Gastrocnemius medialis (tissue), 4 donors: ENCODE measurements at regions not wholly inside any gene's neighbourhood (a gene's known extent, or its start where the extent isn't known, plus 50 kb on each side); places are given as distances from the start of the nearest gene placed in this dataset.

Source experiments
- ATAC-seq, 2 donors: fragments of 150-250 bp; one replicate each; pipeline ENCODE4 v1.9.1; 2016
- DNase-seq, 2 donors: peaks; one replicate each; pipeline ENCODE4 v3.0.0-alpha.2; 2019
- H3K27ac ChIP-seq, 4 donors: fragments of 200-600 bp; sonication (generic); 1 replicate in 1 of 4; 2 replicates in 3 of 4; pipeline ENCODE4 v1.5.1; 2016 to 2018; ENCODE audit warnings: mild to moderate bottlenecking in 2 of 4, moderate library complexity in 1 of 4
- H3K27me3 ChIP-seq, 3 donors: fragments of 200-600 bp; sonication (generic) in 2 of 3; 1 replicate in 1 of 3; 2 replicates in 2 of 3; pipeline versions ENCODE4 v1.5.1 to v1.6.0; 2016 to 2019; ENCODE audit warnings: mild to moderate bottlenecking in 1 of 3, moderate library complexity in 1 of 3
- H3K36me3 ChIP-seq, 2 donors: fragments of 200-600 bp; sonication (generic) in 1 of 2; one replicate each; pipeline ENCODE4 v1.5.1; 2017 to 2018
- H3K4me1 ChIP-seq, 2 donors: fragments of 200-600 bp; sonication (generic) in 1 of 2; one replicate each; pipeline ENCODE4 v1.5.1; 2016 to 2017; ENCODE audit warnings: mild to moderate bottlenecking in 2 of 2
- H3K4me3 ChIP-seq, 4 donors: fragments of 200-600 bp; sonication (generic) in 3 of 4; 1 replicate in 1 of 4; 2 replicates in 3 of 4; pipeline ENCODE4 v1.5.1; 2016 to 2019; ENCODE audit warnings: mild to moderate bottlenecking in 2 of 4
- H3K9me3 ChIP-seq, 3 donors: fragments of 200-600 bp; sonication (generic) in 2 of 3; 1 replicate in 1 of 3; 2 replicates in 2 of 3; pipeline ENCODE4 v1.5.1; 2016 to 2019
- POLR2A ChIP-seq, 2 donors: fragments of 450-650 bp; IDR thresholded peaks; one replicate each; pipeline ENCODE4 v1.6.1; 2017; ENCODE audit warnings: antibody characterized with exemption in 2 of 2, mild to moderate bottlenecking in 2 of 2, moderate library complexity in 2 of 2
- in situ Hi-C, 4 donors: fragments of 200-750 bp; cut with MboI; loops; one replicate each; pipeline versions ENCODE4 v1.15.0 to v1.8.0; 2017; ENCODE audit warnings: low sequenced_read_pairs in 4 of 4
- intact Hi-C: fragments of 100-400 bp; cut with DNase I; formaldehyde crosslinking; loops from one replicate; pipeline ENCODE4 v1.15.1; 2023; ENCODE audit warnings: low total_unique reads
- TF ChIP-seq, protein P1 (sequence below), 5 experiments: fragments of 450-650 bp in 3 of 5; fragments of 200-600 bp in 2 of 5; sonication (generic) in 2 of 5; IDR thresholded peaks in 4 of 5; conservative IDR thresholded peaks in 1 of 5; 1 replicate in 4 of 5; 2 replicates in 1 of 5; pipeline ENCODE4 v1.5.1; 2016 to 2019; ENCODE audit warnings: antibody characterized with exemption in 5 of 5, mild to moderate bottlenecking in 3 of 5, moderate library complexity in 3 of 5

DNA sequence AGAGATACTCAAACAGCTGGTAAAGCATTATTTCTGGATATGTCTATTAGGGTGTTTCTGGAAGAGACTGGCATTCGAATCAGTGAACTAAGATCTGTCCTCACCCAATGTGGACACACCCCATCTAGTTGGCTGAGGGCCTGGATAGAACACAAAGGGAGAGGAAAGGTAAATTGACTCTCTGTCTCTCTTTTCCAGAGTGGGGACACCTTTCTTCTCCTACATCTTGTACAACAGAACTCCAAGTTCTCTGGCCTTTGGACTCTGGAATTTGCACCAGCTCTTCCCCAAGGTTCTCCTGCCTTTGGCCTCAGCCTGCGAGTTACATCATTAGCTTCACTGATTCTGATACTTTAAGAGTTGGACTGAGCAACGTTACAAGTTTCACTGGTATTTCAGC is 1253.9 kb downstream of the SLC16A7 start:
- no peaks in the 10 kb centered on the region for H3K9me3 ChIP-seq
- TF ChIP-seq POLR2A (IDR thresholded peaks at IDR 0.05) = no peak
- TF ChIP-seq, protein P1, sequence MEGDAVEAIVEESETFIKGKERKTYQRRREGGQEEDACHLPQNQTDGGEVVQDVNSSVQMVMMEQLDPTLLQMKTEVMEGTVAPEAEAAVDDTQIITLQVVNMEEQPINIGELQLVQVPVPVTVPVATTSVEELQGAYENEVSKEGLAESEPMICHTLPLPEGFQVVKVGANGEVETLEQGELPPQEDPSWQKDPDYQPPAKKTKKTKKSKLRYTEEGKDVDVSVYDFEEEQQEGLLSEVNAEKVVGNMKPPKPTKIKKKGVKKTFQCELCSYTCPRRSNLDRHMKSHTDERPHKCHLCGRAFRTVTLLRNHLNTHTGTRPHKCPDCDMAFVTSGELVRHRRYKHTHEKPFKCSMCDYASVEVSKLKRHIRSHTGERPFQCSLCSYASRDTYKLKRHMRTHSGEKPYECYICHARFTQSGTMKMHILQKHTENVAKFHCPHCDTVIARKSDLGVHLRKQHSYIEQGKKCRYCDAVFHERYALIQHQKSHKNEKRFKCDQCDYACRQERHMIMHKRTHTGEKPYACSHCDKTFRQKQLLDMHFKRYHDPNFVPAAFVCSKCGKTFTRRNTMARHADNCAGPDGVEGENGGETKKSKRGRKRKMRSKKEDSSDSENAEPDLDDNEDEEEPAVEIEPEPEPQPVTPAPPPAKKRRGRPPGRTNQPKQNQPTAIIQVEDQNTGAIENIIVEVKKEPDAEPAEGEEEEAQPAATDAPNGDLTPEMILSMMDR (IDR thresholded peaks at IDR 0.05 in 4 of 5, conservative IDR thresholded peaks at IDR 0.05 in 1 of 5) = no peak
- no peaks in the 10 kb centered on the region for H3K27me3 ChIP-seq
- DNase-seq (no peak), ATAC-seq (no peak)
- H3K36me3 ChIP-seq = no peaks in the 10 kb centered on the region
- intact Hi-C loops (no loop called here), in situ Hi-C loops (no loop called here)
- H3K4me1 ChIP-seq = no peaks in the 10 kb centered on the region
- H3K4me3 ChIP-seq = no peak overlapping the region
- no peak overlapping the region for H3K27ac ChIP-seq

DNA sequence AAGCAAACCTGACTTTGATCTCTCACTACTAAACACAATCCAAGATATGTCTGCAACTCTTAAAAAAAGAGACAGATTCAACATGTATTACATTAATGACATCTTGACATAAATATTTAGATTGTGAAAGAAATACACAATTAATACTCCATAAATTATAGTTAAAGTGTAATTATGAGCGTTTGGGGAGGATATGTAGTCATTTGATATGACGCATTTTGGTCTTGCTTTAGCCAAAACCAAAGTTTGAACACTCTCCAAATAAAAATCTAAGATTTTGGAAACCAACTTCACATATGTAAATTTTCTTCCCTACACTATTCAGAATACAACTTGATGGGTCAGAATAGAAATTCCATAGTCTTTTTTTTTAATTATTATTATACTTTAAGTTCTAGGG is 1257.6 kb downstream of the SLC16A7 start:
- H3K4me1 ChIP-seq = no peaks in the 10 kb centered on the region
- in situ Hi-C loops (no loop called here), intact Hi-C loops (no loop called here)
- H3K27me3 ChIP-seq = no peaks in the 10 kb centered on the region
- no peak for ATAC-seq
- H3K9me3 ChIP-seq = no peaks in the 10 kb centered on the region
- no peak overlapping the region for H3K4me3 ChIP-seq
- no peak for DNase-seq
- H3K36me3 ChIP-seq = no peaks in the 10 kb centered on the region
- no peak for TF ChIP-seq POLR2A (IDR thresholded peaks at IDR 0.05)
- TF ChIP-seq, protein P1 (IDR thresholded peaks at IDR 0.05 in 4 of 5, conservative IDR thresholded peaks at IDR 0.05 in 1 of 5) = no peak
- no peak overlapping the region for H3K27ac ChIP-seq

- TF ChIP-seq POLR2A (IDR thresholded peaks at IDR 0.05) = no peak
- TF ChIP-seq, protein P1 (IDR thresholded peaks at IDR 0.05 in 4 of 5, conservative IDR thresholded peaks at IDR 0.05 in 1 of 5) = no peak
- H3K4me1 ChIP-seq = no peaks in the 10 kb centered on the region
- no peak for ATAC-seq
- H3K9me3 ChIP-seq = no peaks in the 10 kb centered on the region
- no peak for DNase-seq
- no peak overlapping the region for H3K27ac ChIP-seq
- no peaks in the 10 kb centered on the region for H3K27me3 ChIP-seq
- no peaks in the 10 kb centered on the region for H3K36me3 ChIP-seq
- no peak overlapping the region for H3K4me3 ChIP-seq
- in situ Hi-C loops = no loop called here
- intact Hi-C loops = no loop called here
Observed at GRCh38 chr12:60863421-60863820, 1267.6 kb downstream of the SLC16A7 start.

- Histone ChIP-seq H3K27ac (no peak overlapping the region), H3K4me1 (no peaks in the 10 kb centered on the region), H3K4me3 (no peak overlapping the region), H3K9me3 (no peaks in the 10 kb centered on the region), H3K36me3 (no peaks in the 10 kb centered on the region), H3K27me3 (no peaks in the 10 kb centered on the region)
- DNase-seq (no peak), ATAC-seq (no peak)
- no peak for TF ChIP-seq POLR2A (IDR thresholded peaks at IDR 0.05)
- TF ChIP-seq, protein P1 (IDR thresholded peaks at IDR 0.05 in 4 of 5, conservative IDR thresholded peaks at IDR 0.05 in 1 of 5) = no peak
- in situ Hi-C loops = no loop called here
- intact Hi-C loops = no loop called here
Observed at GRCh38 chr12:60872219-60872618, 1276.4 kb downstream of the SLC16A7 start.
